DLD1 (cell line): ENCODE measurements at regions not wholly inside any gene's neighbourhood (a gene's known extent, or its start where the extent isn't known, plus 50 kb on each side); places are given as distances from the start of the nearest gene placed in this dataset.

Experiments
- in situ Hi-C: cut with HindIII; loops from 2 replicates; pipeline ENCODE4 v1.10.0; 2017; ENCODE audit warnings: low sequenced_read_pairs

DNA sequence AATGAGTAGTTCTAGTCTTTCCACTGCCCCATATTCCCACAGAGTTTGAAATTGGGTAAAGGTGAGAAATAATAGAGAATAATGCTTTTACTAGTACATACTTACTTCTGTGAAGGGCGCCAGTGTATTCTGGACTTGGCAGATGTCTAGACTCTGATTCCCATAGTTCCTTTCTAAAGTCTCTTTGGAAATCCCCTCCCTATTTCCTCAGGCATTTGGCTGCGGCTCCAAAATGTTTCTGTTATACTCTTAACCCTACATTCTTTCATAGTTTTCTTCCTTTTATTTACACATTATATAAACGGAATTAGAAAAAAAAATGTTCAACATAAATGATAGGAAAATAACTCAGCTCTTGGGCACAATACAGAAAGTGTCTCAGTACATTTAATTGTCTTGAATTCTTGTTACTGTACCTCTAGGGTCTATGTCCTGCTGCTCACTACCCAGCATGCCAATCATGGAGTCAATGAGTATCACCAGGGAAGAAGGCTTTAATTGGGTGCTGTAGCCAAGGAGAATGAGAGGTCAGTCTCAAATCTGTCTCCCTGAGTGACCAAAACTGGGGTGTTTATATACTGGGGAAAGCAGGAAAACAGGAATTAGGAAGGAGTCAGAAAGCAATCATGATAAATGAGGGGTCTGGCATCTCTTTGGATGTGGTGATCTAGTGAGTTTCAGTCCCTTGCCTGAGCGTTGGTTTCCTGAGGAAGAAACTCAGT, 147.8 kb upstream of the MMADHC start:
- in situ Hi-C loops: no loop called here

GRCh38 chr2:149733936-149734685, 146.5 kb upstream of the MMADHC start:
- in situ Hi-C loops: no loop called here

DNA sequence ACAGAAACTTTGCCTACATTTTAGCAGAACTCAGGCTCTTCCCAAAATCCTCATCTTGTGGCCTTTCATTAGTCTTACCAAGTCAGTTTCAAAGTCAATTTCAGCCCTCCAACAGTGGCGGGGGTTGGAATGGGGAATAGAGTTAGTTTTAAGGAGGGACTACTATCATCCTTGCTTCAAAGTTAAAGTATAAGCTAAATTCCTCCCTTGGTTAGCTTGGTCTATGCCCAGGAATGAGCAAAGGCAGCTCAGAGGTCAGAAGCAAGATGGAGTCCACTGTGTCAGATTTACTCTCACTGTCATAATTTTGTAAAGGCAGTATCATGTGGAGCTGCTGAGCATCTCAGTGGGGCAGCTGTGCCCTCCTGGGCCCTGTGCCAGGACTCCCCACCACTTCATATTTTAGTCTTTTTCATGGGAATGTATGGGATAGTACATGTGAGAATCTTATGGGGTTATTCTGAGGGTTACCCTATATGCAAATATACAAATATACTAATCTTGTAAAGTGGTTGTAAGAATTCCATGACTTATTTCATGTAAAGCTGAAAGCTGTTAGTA, 145.2 kb upstream of the MMADHC start:
- in situ Hi-C loops: no loop called here

DNA sequence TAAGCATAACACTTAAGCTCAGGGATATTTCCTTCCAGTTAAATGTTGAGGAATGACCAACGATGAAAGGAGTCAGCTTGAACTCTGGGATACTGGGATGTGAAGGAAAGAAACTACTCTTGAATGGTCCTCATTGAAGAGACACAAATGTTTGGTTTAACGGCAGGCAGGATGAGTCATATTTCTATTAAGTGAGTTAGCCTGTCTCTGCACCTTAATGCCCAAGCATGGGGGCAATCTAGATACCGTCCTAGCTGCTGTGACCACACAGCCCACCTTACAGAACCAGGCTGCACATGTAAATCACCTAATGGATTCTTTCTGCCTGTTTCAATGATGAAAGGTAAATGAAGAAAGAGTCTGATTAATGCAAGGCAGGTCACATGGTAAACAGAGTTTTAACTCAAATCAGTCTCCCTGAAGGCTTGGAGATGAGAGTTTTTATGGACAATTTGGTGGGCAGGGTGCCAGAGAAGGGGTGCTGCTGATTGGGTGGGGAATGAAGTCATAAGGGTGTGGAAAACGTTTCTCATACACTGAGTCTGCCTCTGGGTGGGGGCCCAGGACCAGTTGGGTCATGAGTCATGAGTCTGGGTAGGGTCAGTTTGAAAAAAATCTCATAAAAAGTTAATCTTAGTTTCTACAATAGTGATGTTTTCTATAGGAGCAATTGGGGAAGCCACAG, 144.6 kb upstream of the MMADHC start:
- in situ Hi-C loops: no loop called here

GRCh38 chr2:149731079-149731478, 143.5 kb upstream of the MMADHC start:
- in situ Hi-C loops: no loop called here

- in situ Hi-C loops: no loop called here
These were observed 142.0 kb upstream of the MMADHC start for GRCh38 chr2:149729586-149729985.

DNA sequence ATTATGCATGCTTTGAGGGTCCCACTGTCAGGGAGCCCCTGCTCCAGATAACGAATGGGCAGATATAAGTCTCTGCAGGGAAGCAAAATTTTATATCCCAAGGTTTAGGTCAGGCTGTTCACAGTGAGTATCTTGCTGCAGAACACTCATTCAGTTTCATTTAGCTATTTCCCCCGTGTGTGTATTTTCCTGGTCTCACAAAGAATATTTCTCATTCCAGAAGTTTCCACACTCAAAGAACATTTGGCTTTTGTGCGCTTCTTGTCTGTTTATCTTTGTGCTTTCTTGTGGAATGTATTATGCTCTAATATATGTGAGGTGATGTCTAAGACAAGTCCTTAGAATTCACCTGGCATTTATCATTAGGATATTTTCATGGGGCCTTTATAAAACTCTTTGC, 140.4 kb upstream of the MMADHC start:
- in situ Hi-C loops: no loop called here

- in situ Hi-C loops: no loop called here
These were observed 137.7 kb upstream of the MMADHC start for GRCh38 chr2:149725234-149725633.

DNA sequence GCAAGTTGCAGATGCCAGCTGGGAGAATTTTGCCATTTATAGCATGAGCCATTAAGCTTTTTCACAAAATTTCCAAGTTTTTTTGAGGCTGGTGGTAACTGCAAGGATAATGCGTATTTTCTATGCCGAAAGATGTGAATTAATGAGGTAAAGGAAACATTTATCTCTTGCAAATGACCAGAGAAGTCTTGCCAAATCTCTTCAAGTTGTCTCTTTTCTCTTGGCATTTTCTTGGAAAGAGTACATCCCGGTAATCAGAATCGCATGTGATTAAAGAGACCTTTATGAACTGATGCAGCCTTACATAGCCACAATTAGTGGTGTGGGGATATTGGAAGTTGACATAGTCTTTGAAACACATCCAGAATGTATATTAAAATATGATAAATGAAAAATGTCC, 136.5 kb upstream of the MMADHC start:
- in situ Hi-C loops: no loop called here

- in situ Hi-C loops: no loop called here
These were observed 133.0 kb upstream of the MMADHC start for GRCh38 chr2:149720615-149721014.

DNA sequence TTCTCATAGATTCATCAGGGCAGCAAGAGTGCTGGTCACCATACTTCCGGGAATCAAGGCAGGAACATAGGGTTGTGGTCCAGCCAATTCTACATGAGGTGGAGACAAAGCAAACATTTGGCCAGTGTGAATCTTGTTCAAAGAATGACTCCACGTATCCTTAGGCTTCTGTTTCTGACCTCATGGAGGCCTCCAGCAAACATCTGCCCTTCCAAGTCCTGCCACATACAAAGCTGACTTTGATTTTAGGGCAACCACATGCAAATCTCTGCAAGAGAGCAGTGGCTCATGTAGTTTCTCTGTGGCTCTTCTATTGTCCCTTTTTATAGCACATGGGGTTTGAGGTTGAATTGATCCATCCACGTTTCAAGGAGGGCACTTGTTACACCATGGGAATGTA, 132.1 kb upstream of the MMADHC start:
- in situ Hi-C loops: no loop called here

- in situ Hi-C loops: no loop called here
These were observed 129.1 kb upstream of the MMADHC start for GRCh38 chr2:149716687-149717086.

- in situ Hi-C loops: no loop called here
These were observed 128.3 kb upstream of the MMADHC start for GRCh38 chr2:149715894-149716293.

GRCh38 chr2:149715005-149715592, 127.5 kb upstream of the MMADHC start:
- in situ Hi-C loops: no loop called here

DNA sequence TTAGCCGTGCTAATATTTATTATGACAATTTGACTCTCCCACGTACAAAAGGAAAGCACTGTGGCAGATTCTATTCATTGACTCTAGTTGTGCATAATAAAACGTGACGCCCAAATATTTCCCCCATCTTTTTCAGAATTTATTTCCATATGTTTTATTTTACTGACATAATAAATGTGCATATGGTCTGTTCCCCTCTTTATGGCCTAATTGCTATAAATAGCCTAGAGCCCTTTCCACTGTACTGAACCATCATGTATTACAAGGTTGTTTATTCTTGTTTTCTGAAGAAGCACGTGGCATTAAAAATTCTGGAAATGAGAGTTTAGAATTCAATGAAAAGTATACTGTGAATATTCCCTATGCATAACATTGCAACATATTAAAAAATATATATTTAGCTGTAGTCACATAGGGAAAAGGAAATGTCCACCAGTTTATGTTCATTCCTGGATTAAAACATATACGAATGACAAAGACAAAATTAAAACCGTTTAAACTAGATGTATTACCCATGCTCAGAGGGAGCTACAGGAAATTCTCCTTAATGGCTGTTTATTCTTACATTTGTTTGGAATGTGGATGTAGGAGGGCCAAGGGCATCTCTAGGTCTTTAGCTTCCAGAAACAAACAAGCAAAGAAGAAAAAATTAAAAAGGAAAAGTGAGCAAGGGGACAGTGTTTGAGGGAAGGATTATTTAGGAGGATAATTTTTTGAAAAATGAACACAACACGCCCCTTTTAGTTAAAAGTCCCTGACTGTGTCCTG, 122.1 kb upstream of the MMADHC start:
- in situ Hi-C loops: no loop called here

GRCh38 chr2:149703281-149703680, 115.7 kb upstream of the MMADHC start:
- in situ Hi-C loops: no loop called here

- in situ Hi-C loops: no loop called here
These were observed 115.0 kb upstream of the MMADHC start for GRCh38 chr2:149702571-149702970.

DNA sequence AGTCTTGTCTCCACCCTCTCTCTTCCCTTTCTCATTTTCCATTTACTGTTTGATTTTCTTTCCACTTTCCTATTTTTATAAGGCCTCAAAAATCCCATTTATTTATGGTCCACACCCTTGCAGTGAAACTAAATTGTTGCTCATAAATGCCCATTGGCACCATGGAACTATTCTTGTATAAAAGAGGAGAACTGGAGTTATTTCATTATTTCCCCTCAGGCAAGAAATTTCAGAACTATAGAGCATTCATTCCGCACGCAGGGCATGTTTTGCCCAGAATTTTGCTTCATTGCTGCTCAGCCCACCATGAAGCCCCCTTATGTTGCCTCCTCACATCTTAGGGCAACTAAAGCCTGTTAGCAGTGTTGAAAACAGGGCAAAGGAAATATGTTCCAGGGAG, 113.7 kb upstream of the MMADHC start:
- in situ Hi-C loops: no loop called here

DNA sequence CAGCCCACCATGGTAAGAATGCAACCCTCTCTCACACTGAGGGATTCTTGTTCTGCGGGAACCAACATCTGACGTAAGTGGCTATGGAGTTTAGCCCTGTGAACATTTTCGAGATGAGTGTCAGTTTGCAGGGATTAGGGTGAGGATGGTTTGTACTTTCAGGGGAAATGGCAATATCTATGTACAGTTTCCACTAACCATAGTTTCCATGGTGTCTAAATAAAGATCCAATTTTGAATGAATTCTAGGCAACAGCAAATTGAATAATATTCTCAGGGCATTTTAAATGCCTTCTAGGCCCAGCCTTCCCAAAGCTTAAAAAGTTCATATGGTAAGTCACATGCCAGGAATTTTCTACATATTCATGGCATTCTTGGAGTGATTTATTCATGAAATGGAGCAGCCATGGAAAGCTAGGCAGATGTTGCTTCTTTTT, 105.4 kb upstream of the MMADHC start:
- in situ Hi-C loops: no loop called here

DNA sequence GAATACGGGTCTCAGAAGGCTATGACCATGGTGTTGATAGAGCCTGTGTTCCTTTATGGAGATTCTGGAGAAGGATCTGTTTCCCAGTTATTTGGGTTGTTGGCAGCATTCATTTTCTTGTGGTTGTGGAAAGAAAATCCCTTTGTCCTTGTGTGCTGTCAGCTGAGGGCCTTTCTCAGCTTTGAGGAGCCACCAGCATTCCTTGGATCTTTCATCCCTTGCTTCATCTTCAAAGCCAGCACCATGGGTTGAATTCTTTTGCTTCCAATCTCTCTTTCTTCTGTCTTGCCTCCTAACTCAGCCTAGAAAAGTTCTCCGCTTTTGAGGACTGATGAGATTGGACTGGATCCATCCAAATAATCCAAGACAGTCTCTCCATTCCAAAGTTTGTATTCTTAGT, 103.2 kb upstream of the MMADHC start:
- in situ Hi-C loops: no loop called here

- in situ Hi-C loops: no loop called here
These were observed 99.5 kb upstream of the MMADHC start for GRCh38 chr2:149687052-149687427.
